WTC11 (cell line): ENCODE measurements at regions not wholly inside any gene's neighbourhood (a gene's known extent, or its start where the extent isn't known, plus 50 kb on each side); places are given as distances from the start of the nearest gene placed in this dataset.

Source experiments
- ATAC-seq: fragments of 200-7000 bp; cut with Tn5 transposase; 2 replicates; pipeline ENCODE4 v1.10.0; 2021; ENCODE audit warnings: mild to moderate bottlenecking, moderate library complexity
- CTCF ChIA-PET: fragments of 300-600 bp; sonication (Branson Sonifier 250); formaldehyde crosslinking; loops from one replicate; lab custom pipeline; 2021; ENCODE audit warnings: antibody characterized with exemption; lab: Charles Lee
- POLR2A ChIA-PET: fragments of 350-600 bp; sonication (Branson Sonifier 250); formaldehyde crosslinking; loops from one replicate; lab custom pipeline; 2021; ENCODE audit warnings: antibody characterized with exemption; lab: Charles Lee
- DNase-seq: peaks from one replicate; pipeline ENCODE4 v3.0.0; 2021; ENCODE audit warnings: low spot score
- H3K27ac Mint-ChIP-seq: 2 replicates; pipeline ENCODE4 v1.8.0; 2021; ENCODE audit warnings: mixed read lengths
- H3K27me3 Mint-ChIP-seq: 2 replicates; pipeline ENCODE4 v1.8.0; 2021; ENCODE audit warnings: low read depth, mild to moderate bottlenecking, moderate library complexity, mixed read lengths
- H3K36me3 Mint-ChIP-seq: 2 replicates; pipeline ENCODE4 v1.8.0; 2021; ENCODE audit warnings: mixed read lengths
- H3K4me1 Mint-ChIP-seq: 2 replicates; pipeline ENCODE4 v1.8.0; 2022; ENCODE audit warnings: mixed read lengths
- H3K4me3 Mint-ChIP-seq: 2 replicates; pipeline ENCODE4 v1.8.0; 2021; ENCODE audit warnings: mild to moderate bottlenecking, moderate library complexity, mixed read lengths
- H3K9me3 Mint-ChIP-seq: 2 replicates; pipeline ENCODE4 v1.8.0; 2021; ENCODE audit warnings: mixed read lengths
- CREB1 ChIP-seq: sonication (generic); formaldehyde crosslinking; IDR thresholded peaks from 2 replicates; pipeline ENCODE4 v1.8.0; 2023; ENCODE audit warnings: mild to moderate bottlenecking, missing genetic modification reagents
- ELF4 ChIP-seq: sonication (generic); formaldehyde crosslinking; IDR thresholded peaks from 2 replicates; pipeline ENCODE4 v1.8.1; 2022; ENCODE audit warnings: low read depth, mild to moderate bottlenecking, moderate library complexity, missing genetic modification reagents
- EMX1 ChIP-seq: fragments of 250-450 bp; sonication (Bioruptor Pico); IDR thresholded peaks from 2 replicates; pipeline ENCODE4 v1.8.0; 2021; ENCODE audit warnings: mild to moderate bottlenecking
- FOXJ3 ChIP-seq: sonication (generic); formaldehyde crosslinking; IDR thresholded peaks from 2 replicates; pipeline ENCODE4 v1.9.0; 2021; ENCODE audit warnings: missing genetic modification reagents, mild to moderate bottlenecking, borderline replicate concordance
- FOXP1 ChIP-seq: sonication (generic); formaldehyde crosslinking; IDR thresholded peaks from 2 replicates; pipeline ENCODE4 v1.8.0; 2022; ENCODE audit warnings: missing genetic modification reagents, mild to moderate bottlenecking, moderate library complexity, borderline replicate concordance
- GABPB1 ChIP-seq: sonication (generic); formaldehyde crosslinking; IDR thresholded peaks from 2 replicates; pipeline ENCODE4 v1.8.1; 2023; ENCODE audit warnings: mild to moderate bottlenecking, missing genetic modification reagents
- GTF2I ChIP-seq: fragments of 250-450 bp; sonication (Bioruptor Pico); conservative IDR thresholded peaks from 2 replicates; pipeline ENCODE4 v1.4.0; 2021; ENCODE audit warnings: mild to moderate bottlenecking
- HMGA2 ChIP-seq: fragments of 250-450 bp; sonication (Bioruptor Pico); IDR thresholded peaks from 2 replicates; pipeline ENCODE4 v1.4.0; 2021; ENCODE audit warnings: mild to moderate bottlenecking, moderate library complexity
- NR2C2 ChIP-seq: sonication (generic); formaldehyde crosslinking; IDR thresholded peaks from 2 replicates; pipeline ENCODE4 v1.8.0; 2022; ENCODE audit warnings: mild to moderate bottlenecking, missing genetic modification reagents
- NR3C1 ChIP-seq: sonication (generic); formaldehyde crosslinking; conservative IDR thresholded peaks from 2 replicates; pipeline ENCODE4 v1.8.1; 2023; ENCODE audit warnings: low read depth, mild to moderate bottlenecking, missing genetic modification reagents
- SMAD4 ChIP-seq: sonication (generic); formaldehyde crosslinking; IDR thresholded peaks from 2 replicates; pipeline ENCODE4 v1.8.0; 2022; ENCODE audit warnings: mild to moderate bottlenecking, missing genetic modification reagents
- TCF7 ChIP-seq: sonication (generic); formaldehyde crosslinking; IDR thresholded peaks from 2 replicates; pipeline ENCODE4 v1.8.0; 2022; ENCODE audit warnings: mild to moderate bottlenecking, low read depth, missing genetic modification reagents, moderate library complexity
- TEAD1 ChIP-seq: sonication (generic); formaldehyde crosslinking; IDR thresholded peaks from 2 replicates; pipeline ENCODE4 v1.8.0; 2022; ENCODE audit warnings: mild to moderate bottlenecking, missing genetic modification reagents
- TP53 ChIP-seq: sonication (generic); formaldehyde crosslinking; IDR thresholded peaks from 2 replicates; pipeline ENCODE4 v1.8.1; 2023; ENCODE audit warnings: mild to moderate bottlenecking, missing genetic modification reagents
- ZNF219 ChIP-seq: sonication (generic); formaldehyde crosslinking; IDR thresholded peaks from 2 replicates; pipeline ENCODE4 v1.8.0; 2023; ENCODE audit warnings: missing genetic modification reagents, mild to moderate bottlenecking, borderline replicate concordance
- ZNF232 ChIP-seq: sonication (generic); formaldehyde crosslinking; IDR thresholded peaks from 2 replicates; pipeline ENCODE4 v1.8.0; 2022; ENCODE audit warnings: mild to moderate bottlenecking, missing genetic modification reagents
- ZNF317 ChIP-seq: sonication (generic); formaldehyde crosslinking; IDR thresholded peaks from 2 replicates; pipeline ENCODE4 v1.8.1; 2023; ENCODE audit warnings: low read depth, mild to moderate bottlenecking, moderate library complexity, missing genetic modification reagents, borderline replicate concordance
- ZNF396 ChIP-seq: fragments of 250-450 bp; sonication (Bioruptor Pico); IDR thresholded peaks from 2 replicates; pipeline ENCODE4 v1.8.0; 2021; ENCODE audit warnings: mild to moderate bottlenecking, moderate library complexity, borderline replicate concordance
- TF ChIP-seq, protein P1 (sequence below): sonication (generic); formaldehyde crosslinking; IDR thresholded peaks from 2 replicates; pipeline ENCODE4 v1.8.1; 2023; ENCODE audit warnings: mild to moderate bottlenecking, missing genetic modification reagents, moderate library complexity
- TF ChIP-seq, protein P2 (sequence below): sonication (generic); formaldehyde crosslinking; conservative IDR thresholded peaks from 2 replicates; pipeline ENCODE4 v1.8.1; 2022; ENCODE audit warnings: mild to moderate bottlenecking, missing genetic modification reagents
- TF ChIP-seq, protein P3 (sequence below): sonication (generic); formaldehyde crosslinking; IDR thresholded peaks from 2 replicates; pipeline ENCODE4 v1.8.0; 2023; ENCODE audit warnings: missing genetic modification reagents
- TF ChIP-seq, protein P4 (sequence below): sonication (generic); formaldehyde crosslinking; IDR thresholded peaks from 2 replicates; pipeline ENCODE4 v1.8.1; 2022; ENCODE audit warnings: low read depth, missing genetic modification reagents, borderline replicate concordance
- TF ChIP-seq, protein P5 (sequence below): sonication (generic); formaldehyde crosslinking; IDR thresholded peaks from 2 replicates; pipeline ENCODE4 v1.8.1; 2023; ENCODE audit warnings: mild to moderate bottlenecking, missing genetic modification reagents
- TF ChIP-seq, protein P6 (sequence below): fragments of 250-450 bp; sonication (Bioruptor Pico); IDR thresholded peaks from 2 replicates; pipeline ENCODE4 v1.8.0; 2021; ENCODE audit warnings: mild to moderate bottlenecking

DNA sequence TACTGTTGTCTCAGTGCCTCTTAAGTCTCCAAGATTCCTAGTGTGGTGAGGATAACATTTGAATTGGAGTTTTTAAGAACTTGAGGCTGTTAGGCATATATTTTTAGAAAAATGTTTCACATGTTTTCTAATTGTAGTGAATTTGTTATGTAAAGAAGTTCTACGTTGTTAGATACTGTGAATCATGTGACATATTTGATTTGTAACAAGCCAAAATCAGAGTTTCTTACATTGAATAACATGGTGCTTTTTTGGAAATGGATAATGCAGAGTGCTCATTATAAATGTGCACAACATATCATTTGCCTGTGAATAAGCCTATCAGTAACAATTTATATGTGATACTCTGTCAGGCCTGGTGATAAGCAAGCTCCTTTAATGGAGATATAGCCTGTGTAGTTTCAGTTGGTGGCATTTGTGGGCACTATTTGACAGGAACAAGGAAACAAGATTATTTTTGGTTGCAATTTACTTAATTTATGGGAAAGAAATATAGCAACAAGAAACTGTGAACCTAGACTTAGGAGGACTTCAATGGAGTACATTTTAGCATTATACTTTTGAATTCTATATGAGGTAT, 328.8 kb downstream of the ARPP21 start (continued):
- TF ChIP-seq, protein P1, sequence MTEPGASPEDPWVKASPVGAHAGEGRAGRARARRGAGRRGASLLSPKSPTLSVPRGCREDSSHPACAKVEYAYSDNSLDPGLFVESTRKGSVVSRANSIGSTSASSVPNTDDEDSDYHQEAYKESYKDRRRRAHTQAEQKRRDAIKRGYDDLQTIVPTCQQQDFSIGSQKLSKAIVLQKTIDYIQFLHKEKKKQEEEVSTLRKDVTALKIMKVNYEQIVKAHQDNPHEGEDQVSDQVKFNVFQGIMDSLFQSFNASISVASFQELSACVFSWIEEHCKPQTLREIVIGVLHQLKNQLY (CRISPR knock-in tag): no peak
- TF ChIP-seq TEAD1 (CRISPR knock-in tag) (no peak), GABPB1 (CRISPR knock-in tag) (no peak), EMX1 (CRISPR knock-in tag) (no peak), TP53 (CRISPR knock-in tag) (no peak), ZNF219 (CRISPR knock-in tag) (no peak), NR2C2 (CRISPR knock-in tag) (no peak), NR3C1 (CRISPR knock-in tag) (no peak)
- TF ChIP-seq, protein P2, sequence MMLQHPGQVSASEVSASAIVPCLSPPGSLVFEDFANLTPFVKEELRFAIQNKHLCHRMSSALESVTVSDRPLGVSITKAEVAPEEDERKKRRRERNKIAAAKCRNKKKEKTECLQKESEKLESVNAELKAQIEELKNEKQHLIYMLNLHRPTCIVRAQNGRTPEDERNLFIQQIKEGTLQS: no peak
- TF ChIP-seq, protein P3, sequence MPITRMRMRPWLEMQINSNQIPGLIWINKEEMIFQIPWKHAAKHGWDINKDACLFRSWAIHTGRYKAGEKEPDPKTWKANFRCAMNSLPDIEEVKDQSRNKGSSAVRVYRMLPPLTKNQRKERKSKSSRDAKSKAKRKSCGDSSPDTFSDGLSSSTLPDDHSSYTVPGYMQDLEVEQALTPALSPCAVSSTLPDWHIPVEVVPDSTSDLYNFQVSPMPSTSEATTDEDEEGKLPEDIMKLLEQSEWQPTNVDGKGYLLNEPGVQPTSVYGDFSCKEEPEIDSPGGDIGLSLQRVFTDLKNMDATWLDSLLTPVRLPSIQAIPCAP: no peak
- TF ChIP-seq, protein P4, sequence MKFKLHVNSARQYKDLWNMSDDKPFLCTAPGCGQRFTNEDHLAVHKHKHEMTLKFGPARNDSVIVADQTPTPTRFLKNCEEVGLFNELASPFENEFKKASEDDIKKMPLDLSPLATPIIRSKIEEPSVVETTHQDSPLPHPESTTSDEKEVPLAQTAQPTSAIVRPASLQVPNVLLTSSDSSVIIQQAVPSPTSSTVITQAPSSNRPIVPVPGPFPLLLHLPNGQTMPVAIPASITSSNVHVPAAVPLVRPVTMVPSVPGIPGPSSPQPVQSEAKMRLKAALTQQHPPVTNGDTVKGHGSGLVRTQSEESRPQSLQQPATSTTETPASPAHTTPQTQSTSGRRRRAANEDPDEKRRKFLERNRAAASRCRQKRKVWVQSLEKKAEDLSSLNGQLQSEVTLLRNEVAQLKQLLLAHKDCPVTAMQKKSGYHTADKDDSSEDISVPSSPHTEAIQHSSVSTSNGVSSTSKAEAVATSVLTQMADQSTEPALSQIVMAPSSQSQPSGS (CRISPR knock-in tag): no peak

DNA sequence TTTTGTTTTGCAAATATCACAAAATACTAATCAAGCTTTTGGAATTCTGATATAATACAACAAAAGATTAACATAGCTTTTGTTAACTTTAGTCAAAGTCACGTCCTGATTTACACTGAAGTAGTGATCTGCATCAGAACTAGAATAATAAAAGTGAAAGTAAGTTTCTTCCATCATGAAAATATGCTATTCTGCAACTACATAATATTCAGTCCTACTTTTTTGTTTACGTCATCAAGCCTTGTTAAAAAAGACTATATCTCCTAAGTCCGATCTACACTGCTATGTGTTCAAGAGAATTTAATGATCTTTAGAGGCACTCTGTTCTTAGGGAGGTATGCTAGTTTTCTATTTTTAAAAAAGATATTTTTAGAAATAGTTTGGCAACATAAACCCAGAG, 330.1 kb downstream of the ARPP21 start:
- Mint-ChIP-seq H3K4me3 (no peak overlapping the region), H3K4me1 (peaks cover 7% of the 10 kb centered on the region), H3K27ac (no peak overlapping the region)
- TF ChIP-seq, protein P5, sequence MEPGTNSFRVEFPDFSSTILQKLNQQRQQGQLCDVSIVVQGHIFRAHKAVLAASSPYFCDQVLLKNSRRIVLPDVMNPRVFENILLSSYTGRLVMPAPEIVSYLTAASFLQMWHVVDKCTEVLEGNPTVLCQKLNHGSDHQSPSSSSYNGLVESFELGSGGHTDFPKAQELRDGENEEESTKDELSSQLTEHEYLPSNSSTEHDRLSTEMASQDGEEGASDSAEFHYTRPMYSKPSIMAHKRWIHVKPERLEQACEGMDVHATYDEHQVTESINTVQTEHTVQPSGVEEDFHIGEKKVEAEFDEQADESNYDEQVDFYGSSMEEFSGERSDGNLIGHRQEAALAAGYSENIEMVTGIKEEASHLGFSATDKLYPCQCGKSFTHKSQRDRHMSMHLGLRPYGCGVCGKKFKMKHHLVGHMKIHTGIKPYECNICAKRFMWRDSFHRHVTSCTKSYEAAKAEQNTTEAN: no peak
- no peak for TF ChIP-seq ZNF317
- TF ChIP-seq HMGA2 (CRISPR knock-in tag): no peak
- TF ChIP-seq TCF7 (CRISPR knock-in tag): no peak
- no peak for TF ChIP-seq CREB1 (CRISPR knock-in tag)
- no peak for TF ChIP-seq NR3C1 (CRISPR knock-in tag)
- TF ChIP-seq FOXP1 (CRISPR knock-in tag): no peak
- TF ChIP-seq ZNF232: no peak
- no peak for TF ChIP-seq ZNF396 (CRISPR knock-in tag)
- TF ChIP-seq SMAD4 (CRISPR knock-in tag): no peak
- TF ChIP-seq, all 79 proteins: peak for 0
- no peaks in the 10 kb centered on the region for H3K36me3 Mint-ChIP-seq
- ChIA-PET POLR2A (no interaction called here), CTCF (no interaction called here)
- peaks cover 16% of the 10 kb centered on the region for H3K9me3 Mint-ChIP-seq
- ATAC-seq: no peak
- no peak for DNase-seq
- H3K27me3 Mint-ChIP-seq: no peaks in the 10 kb centered on the region

DNA sequence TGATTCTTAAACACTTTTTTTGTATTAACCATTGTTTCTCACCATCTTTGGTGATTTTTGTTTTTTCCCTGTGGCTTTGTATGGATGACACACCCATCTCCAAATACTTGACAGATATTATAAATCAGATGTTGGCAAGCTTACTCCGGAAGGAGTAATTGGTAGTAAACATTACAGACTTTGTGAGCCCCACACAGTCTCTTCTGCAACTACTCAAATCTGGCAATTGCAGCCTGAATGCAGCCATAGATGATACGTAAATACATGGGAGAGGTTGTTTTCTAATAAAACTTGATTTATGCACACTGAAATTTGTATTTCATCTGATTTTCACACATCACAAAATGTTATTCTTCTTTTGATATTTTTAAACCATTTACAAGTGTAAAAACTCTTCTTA, 331.5 kb downstream of the ARPP21 start:
- no peak overlapping the region for H3K27ac Mint-ChIP-seq
- no peaks in the 10 kb centered on the region for H3K36me3 Mint-ChIP-seq
- H3K9me3 Mint-ChIP-seq: peaks cover 19% of the 10 kb centered on the region
- DNase-seq (no peak), ATAC-seq (no peak)
- peaks cover 12% of the 10 kb centered on the region for H3K4me1 Mint-ChIP-seq
- no peak overlapping the region for H3K4me3 Mint-ChIP-seq
- TF ChIP-seq ELF4 (CRISPR knock-in tag) (no peak), GTF2I (CRISPR knock-in tag) (no peak), FOXJ3 (CRISPR knock-in tag) (no peak)
- TF ChIP-seq, protein P6, sequence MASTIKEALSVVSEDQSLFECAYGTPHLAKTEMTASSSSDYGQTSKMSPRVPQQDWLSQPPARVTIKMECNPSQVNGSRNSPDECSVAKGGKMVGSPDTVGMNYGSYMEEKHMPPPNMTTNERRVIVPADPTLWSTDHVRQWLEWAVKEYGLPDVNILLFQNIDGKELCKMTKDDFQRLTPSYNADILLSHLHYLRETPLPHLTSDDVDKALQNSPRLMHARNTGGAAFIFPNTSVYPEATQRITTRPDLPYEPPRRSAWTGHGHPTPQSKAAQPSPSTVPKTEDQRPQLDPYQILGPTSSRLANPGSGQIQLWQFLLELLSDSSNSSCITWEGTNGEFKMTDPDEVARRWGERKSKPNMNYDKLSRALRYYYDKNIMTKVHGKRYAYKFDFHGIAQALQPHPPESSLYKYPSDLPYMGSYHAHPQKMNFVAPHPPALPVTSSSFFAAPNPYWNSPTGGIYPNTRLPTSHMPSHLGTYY (CRISPR knock-in tag): no peak
- ChIA-PET CTCF (no interaction called here), POLR2A (no interaction called here)
- H3K27me3 Mint-ChIP-seq: no peaks in the 10 kb centered on the region
